SIG-M5 treated with dmso at 0.1 percent for 504 hours (cell line): ENCODE measurements at regions not wholly inside any gene's neighbourhood (a gene's known extent, or its start where the extent isn't known, plus 50 kb on each side); places are given as distances from the start of the nearest gene placed in this dataset.

Experiments used
- DNase-seq: peaks from one replicate; lab custom pipeline; 2025; ENCODE audit not compliant: unreplicated experiment; lab: John Stamatoyannopoulos, UW

- DNase-seq, result no peak
These were observed 92.5 kb downstream of the KLF6 start for GRCh38 chr10:3692387-3692999.

DNA sequence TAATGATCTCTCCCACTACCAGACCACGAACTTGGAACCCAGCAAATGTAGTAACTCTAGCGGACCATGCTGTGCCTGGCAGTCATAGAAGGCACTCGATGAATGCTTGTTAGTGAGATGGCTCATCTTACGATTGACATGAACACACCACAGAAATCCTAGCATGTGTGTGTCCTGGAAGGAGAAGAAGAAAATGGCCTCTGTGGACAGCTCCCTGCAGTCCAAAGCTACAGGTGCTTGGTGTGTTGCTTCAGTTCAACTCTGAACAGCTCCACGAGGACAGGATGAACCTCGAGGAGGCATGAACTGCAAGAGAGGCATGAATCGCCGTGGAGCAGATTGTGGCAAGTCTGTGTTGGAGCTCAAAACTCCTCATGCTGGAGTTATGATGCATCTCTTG is 93.5 kb downstream of the KLF6 start:
- no peak for DNase-seq

- peak; percentile 6 for DNase-seq
These were observed 95.0 kb downstream of the KLF6 start for GRCh38 chr10:3689871-3690510.

DNA sequence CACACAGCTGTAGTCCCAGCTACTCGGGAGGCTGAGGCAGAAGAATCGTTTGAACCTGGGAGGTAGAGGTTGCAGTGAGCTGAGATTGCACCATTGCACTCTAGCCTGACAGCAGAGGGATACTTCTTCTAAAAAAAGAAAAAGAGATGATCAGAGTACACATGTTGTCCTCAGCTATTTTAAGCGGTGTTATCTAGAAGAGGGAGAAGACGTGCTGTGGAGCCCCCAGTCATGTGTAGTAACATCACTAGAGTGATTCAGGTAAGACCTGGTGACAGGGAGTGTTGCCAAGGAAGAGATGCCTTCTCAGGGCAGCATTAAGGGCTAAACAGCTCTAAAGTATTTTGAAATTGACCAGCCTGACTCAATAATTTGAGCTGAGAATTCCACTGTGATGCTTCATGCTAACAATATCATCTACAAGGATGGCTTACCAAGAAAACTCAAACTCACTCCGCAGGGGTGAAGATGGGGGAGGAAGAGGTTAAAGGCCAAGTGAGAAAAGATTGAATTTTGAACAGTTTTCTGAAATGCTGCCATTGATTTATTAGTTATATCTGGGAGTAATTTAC is 97.4 kb downstream of the KLF6 start:
- no peak for DNase-seq

DNA sequence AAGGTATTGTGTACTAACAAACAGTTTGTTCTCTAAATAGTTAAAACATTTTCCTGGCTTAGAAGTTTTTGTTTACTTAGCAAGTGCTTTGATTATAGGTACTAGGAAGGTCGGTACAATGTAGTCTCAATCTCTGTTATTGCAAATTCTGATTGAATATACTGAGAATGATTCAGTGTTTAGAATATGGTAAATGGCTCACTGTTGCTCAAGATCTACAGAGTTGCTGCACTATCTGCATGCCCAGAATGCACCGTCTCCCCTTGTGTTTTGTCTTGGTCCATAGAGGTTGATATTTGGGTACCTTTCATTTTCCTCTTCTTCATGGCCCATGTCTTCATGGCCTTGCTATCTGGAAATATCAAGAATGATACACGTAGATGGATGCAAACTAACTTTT is 99.6 kb downstream of the KLF6 start:
- no peak for DNase-seq

- no peak for DNase-seq
These were observed 100.1 kb downstream of the KLF6 start for GRCh38 chr10:3684891-3685290.

DNA sequence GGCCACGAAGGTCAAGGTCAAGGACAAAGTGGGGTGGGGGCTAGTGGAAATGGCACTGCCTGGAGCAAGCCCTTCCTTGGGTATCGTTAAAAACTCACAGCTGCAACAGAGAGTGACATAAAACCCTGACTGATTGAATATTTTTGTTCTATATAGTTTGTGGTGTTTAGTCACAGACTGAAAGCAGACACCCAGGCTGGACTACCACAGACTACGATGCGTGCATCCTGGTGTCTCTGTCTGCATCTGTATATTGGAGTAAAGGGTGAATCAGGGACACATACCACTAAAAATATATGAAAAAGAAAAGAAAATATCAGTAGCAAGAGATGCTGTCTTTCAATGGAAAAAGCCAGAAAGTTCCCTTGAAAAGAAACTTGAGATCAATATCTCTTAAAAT is 101.4 kb downstream of the KLF6 start:
- DNase-seq, result no peak

DNA sequence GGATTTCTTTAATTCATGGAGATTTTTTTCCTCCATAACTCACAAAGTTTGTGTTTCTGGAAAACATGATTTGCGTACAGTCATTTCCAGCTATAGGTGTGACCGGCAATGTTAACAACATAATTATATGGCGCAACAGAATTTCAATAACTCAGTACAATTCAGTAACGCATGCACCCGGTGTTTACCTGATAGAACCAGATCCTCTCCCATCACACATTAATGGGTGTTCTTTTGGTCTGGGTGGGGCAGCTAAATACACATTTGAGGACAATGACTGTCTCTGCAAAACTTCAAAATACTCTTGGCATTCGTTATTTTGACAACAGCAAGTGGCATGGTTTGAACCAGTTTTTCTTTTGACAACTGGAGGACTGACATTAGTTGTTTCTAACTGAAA is 102.3 kb downstream of the KLF6 start:
- DNase-seq, result no peak

GRCh38 chr10:3681642-3682554 is 103.1 kb downstream of the KLF6 start:
- DNase-seq, result no peak

GRCh38 chr10:3679950-3680629 is 104.9 kb downstream of the KLF6 start:
- DNase-seq, result no peak

- DNase-seq, result no peak
These were observed 106.3 kb downstream of the KLF6 start for GRCh38 chr10:3678629-3679227.

GRCh38 chr10:3676564-3676963 is 108.4 kb downstream of the KLF6 start:
- no peak for DNase-seq

- no peak for DNase-seq
These were observed 112.8 kb downstream of the KLF6 start for GRCh38 chr10:3672220-3672619.

DNA sequence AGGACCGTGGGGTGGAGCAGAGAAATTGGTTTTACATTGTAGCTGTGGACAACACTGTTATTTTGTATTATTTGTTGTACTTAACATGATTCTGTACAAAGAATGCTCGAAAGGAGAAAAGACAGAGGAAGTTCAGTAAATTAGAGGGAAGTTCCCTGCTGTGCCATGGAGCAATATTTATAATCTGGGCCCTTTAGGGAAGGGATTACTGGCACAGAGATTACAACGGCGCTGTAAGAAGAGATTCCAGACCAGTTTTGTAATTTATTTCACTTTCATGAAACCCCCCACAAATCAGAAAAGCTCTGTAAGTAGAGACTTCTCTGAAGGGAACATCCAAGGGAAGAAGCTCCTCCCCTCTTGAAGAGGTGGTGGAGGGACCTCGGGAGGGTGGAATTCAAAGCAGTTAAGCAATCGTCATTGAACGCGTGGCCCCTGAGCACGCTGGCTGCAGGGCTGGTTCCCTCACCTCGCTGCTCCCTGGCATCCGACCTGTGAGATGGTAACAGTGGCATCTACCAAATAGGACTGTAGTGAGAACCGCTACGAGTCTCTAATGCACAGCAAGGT is 113.5 kb downstream of the KLF6 start:
- peak; percentile 45 for DNase-seq

- no peak for DNase-seq
These were observed 116.1 kb downstream of the KLF6 start for GRCh38 chr10:3668966-3669330.

- DNase-seq, result peak; percentile 10
These were observed 116.6 kb downstream of the KLF6 start for GRCh38 chr10:3668276-3668965.

GRCh38 chr10:3666525-3667302 is 118.3 kb downstream of the KLF6 start:
- DNase-seq, result no peak

DNA sequence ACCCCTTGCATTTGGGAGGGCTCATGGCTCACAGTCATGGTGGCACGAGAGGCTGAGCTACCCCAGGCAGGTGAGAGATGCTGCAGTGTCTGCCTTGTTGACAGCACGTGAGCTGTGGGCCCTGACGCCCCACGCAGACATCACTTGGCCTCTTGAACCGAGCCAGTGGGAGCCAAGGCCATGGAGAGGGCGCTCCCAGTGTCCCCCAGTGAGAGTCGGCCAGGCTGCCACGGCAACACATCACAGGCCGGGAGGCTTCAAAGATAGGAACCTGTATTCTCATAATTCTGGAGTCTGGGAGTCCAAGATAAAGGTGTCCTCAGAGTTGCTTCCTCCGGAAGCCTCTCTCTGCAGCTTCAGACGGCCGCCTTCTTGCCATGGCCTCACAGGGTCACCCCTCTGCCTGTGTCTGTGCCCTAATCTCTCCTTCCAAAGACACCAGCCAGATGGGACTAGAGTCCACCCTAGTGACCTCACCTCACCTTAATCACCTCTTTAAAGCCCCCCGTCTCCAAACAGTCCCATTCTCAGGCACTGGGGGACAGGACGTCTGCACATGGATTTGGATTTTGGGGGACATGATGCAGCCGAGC is 119.6 kb downstream of the KLF6 start:
- no peak for DNase-seq

GRCh38 chr10:3662775-3663174 is 122.2 kb downstream of the KLF6 start:
- DNase-seq, result no peak
